ENCODE measurements at regions not wholly inside any gene's neighbourhood (a gene's known extent, or its start where the extent isn't known, plus 50 kb on each side); places are given as distances from the start of the nearest gene placed in this dataset.

DNA sequence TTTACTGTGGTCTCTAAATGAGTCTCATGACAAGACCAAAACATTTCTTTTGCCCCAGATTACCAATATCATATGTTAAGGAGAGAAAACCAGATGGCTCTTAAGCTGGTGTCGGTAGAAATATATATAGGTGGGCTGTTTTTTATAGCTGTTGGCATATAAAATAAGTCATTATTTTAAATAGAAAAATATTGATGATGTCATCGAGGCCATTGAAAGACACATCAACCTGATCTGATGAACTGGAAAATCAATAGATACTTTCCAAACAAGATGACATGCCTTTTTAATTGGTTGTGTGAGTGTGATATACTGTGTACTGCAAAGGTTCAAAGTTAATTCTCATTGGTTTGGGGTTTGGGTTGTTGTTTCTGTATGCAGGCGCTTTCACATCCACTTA, 617.3 kb downstream of the CCDC171 start:
- Mint-ChIP-seq H3K4me3 (no peak overlapping the region), H3K4me1 (ENCODE audit: low read depth) (no peaks in the 10 kb centered on the region), H3K36me3 (ENCODE audit: low read depth) (no peaks in the 10 kb centered on the region), H3K27me3 (ENCODE audit: low read depth) (no peaks in the 10 kb centered on the region), H3K27ac (no peak overlapping the region), H3K9me3 (peaks cover 3% of the 10 kb centered on the region)

DNA sequence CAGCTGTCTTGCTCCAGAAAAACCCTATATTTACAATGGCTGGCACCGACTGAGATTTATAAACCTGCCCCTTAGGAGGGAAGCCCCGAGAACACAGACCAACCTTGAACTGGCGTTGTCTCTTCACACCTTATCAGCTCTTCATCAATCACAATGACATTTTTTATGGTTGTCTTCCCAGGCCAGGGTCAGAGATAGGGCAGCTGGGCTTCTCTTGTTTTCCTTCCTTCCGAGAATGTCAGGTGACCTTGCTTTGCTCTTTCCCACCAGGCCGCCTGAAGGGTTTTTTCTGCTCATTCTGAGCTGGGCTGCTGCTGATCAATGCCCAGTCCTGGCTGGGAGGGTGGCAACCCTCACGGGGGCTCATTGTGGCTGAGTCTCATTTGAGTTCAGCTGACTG, 619.1 kb downstream of the CCDC171 start:
- no peak overlapping the region for H3K4me3 Mint-ChIP-seq
- no peaks in the 10 kb centered on the region for H3K9me3 Mint-ChIP-seq
- H3K4me1 Mint-ChIP-seq (ENCODE audit: low read depth): no peaks in the 10 kb centered on the region
- no peaks in the 10 kb centered on the region for H3K36me3 Mint-ChIP-seq (ENCODE audit: low read depth)
- H3K27ac Mint-ChIP-seq: no peak overlapping the region
- no peaks in the 10 kb centered on the region for H3K27me3 Mint-ChIP-seq (ENCODE audit: low read depth)

- no peaks in the 10 kb centered on the region for H3K4me1 Mint-ChIP-seq (ENCODE audit: low read depth)
- no peak overlapping the region for H3K4me3 Mint-ChIP-seq
- no peaks in the 10 kb centered on the region for H3K36me3 Mint-ChIP-seq (ENCODE audit: low read depth)
- H3K9me3 Mint-ChIP-seq: no peaks in the 10 kb centered on the region
- H3K27me3 Mint-ChIP-seq (ENCODE audit: low read depth): no peaks in the 10 kb centered on the region
- H3K27ac Mint-ChIP-seq: no peak overlapping the region
Observed at GRCh38 chr9:16172796-16173195, 620.0 kb downstream of the CCDC171 start.

GRCh38 chr9:16174915-16175314, 622.1 kb downstream of the CCDC171 start:
- Mint-ChIP-seq H3K27ac (no peak overlapping the region), H3K27me3 (ENCODE audit: low read depth) (no peaks in the 10 kb centered on the region), H3K9me3 (no peaks in the 10 kb centered on the region), H3K36me3 (ENCODE audit: low read depth) (no peaks in the 10 kb centered on the region), H3K4me1 (ENCODE audit: low read depth) (peaks cover 2% of the 10 kb centered on the region), H3K4me3 (no peak overlapping the region)

DNA sequence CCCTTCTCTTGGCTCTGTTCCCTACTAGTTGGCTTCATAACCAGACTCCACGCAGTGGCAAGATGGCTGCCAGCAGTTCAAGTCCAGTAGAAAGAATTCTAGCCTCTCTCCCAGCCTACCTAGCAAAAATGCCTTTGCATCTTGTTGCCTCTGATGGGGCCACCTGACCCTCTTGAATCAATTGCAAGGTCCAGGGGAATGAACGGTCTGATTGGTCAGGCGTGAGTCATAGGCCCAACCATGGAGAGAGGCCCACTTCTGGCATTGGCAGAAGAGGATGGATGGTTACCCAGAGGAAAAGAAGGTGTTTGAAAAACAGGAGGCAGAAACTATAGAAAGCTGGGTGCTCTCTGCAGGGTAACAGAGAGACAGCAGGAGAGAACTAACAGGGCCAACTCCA, 622.6 kb downstream of the CCDC171 start:
- no peaks in the 10 kb centered on the region for H3K9me3 Mint-ChIP-seq
- H3K4me1 Mint-ChIP-seq (ENCODE audit: low read depth): peaks cover 2% of the 10 kb centered on the region
- no peak overlapping the region for H3K4me3 Mint-ChIP-seq
- no peaks in the 10 kb centered on the region for H3K27me3 Mint-ChIP-seq (ENCODE audit: low read depth)
- no peaks in the 10 kb centered on the region for H3K36me3 Mint-ChIP-seq (ENCODE audit: low read depth)
- H3K27ac Mint-ChIP-seq: no peak overlapping the region

- H3K9me3 Mint-ChIP-seq: no peaks in the 10 kb centered on the region
- H3K4me1 Mint-ChIP-seq (ENCODE audit: low read depth): peaks cover 2% of the 10 kb centered on the region
- no peaks in the 10 kb centered on the region for H3K27me3 Mint-ChIP-seq (ENCODE audit: low read depth)
- no peak overlapping the region for H3K4me3 Mint-ChIP-seq
- no peaks in the 10 kb centered on the region for H3K36me3 Mint-ChIP-seq (ENCODE audit: low read depth)
- H3K27ac Mint-ChIP-seq: no peak overlapping the region
Observed at GRCh38 chr9:16178294-16178693, 625.5 kb downstream of the CCDC171 start.

- no peaks in the 10 kb centered on the region for H3K36me3 Mint-ChIP-seq (ENCODE audit: low read depth)
- H3K4me3 Mint-ChIP-seq: no peak overlapping the region
- peaks cover 2% of the 10 kb centered on the region for H3K4me1 Mint-ChIP-seq (ENCODE audit: low read depth)
- no peaks in the 10 kb centered on the region for H3K9me3 Mint-ChIP-seq
- no peaks in the 10 kb centered on the region for H3K27me3 Mint-ChIP-seq (ENCODE audit: low read depth)
- H3K27ac Mint-ChIP-seq: no peak overlapping the region
Observed at GRCh38 chr9:16179566-16179965, 626.7 kb downstream of the CCDC171 start.

DNA sequence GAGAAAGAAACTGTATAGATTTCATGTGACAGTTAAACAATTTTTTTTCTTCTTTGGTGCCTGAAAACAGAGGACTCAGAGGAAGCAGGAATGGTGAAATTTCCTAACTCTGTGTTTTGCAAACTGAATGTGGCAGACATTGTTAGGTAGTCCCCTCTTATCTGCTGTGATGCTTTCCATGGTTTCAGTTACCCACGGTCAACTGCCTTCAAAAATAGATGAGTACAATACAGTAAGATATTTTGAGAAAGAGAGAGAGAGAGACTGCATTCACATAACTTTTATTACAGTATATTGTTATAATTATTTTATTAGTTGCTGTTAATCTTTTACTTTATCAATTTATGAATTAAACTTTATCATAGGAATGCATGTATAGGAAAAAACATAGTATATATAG, 627.2 kb downstream of the CCDC171 start:
- H3K4me3 Mint-ChIP-seq: no peak overlapping the region

GRCh38 chr9:16180546-16180945, 627.7 kb downstream of the CCDC171 start:
- H3K4me1 Mint-ChIP-seq (ENCODE audit: low read depth): peaks cover 2% of the 10 kb centered on the region
- H3K36me3 Mint-ChIP-seq (ENCODE audit: low read depth): no peaks in the 10 kb centered on the region
- H3K27me3 Mint-ChIP-seq (ENCODE audit: low read depth): no peaks in the 10 kb centered on the region
- H3K27ac Mint-ChIP-seq: no peak overlapping the region
- no peaks in the 10 kb centered on the region for H3K9me3 Mint-ChIP-seq
- no peak overlapping the region for H3K4me3 Mint-ChIP-seq

More for the DNA sequence above, 627.2 kb downstream of the CCDC171 start:
- H3K27me3 Mint-ChIP-seq (ENCODE audit: low read depth): no peaks in the 10 kb centered on the region
- no peaks in the 10 kb centered on the region for H3K9me3 Mint-ChIP-seq
- no peaks in the 10 kb centered on the region for H3K36me3 Mint-ChIP-seq (ENCODE audit: low read depth)
- H3K4me1 Mint-ChIP-seq (ENCODE audit: low read depth): peaks cover 2% of the 10 kb centered on the region
- no peak overlapping the region for H3K27ac Mint-ChIP-seq

GRCh38 chr9:16181539-16181938, 628.7 kb downstream of the CCDC171 start:
- Mint-ChIP-seq H3K9me3 (no peaks in the 10 kb centered on the region), H3K4me1 (ENCODE audit: low read depth) (peaks cover 2% of the 10 kb centered on the region), H3K36me3 (ENCODE audit: low read depth) (no peaks in the 10 kb centered on the region), H3K4me3 (no peak overlapping the region), H3K27me3 (ENCODE audit: low read depth) (no peaks in the 10 kb centered on the region), H3K27ac (no peak overlapping the region)

DNA sequence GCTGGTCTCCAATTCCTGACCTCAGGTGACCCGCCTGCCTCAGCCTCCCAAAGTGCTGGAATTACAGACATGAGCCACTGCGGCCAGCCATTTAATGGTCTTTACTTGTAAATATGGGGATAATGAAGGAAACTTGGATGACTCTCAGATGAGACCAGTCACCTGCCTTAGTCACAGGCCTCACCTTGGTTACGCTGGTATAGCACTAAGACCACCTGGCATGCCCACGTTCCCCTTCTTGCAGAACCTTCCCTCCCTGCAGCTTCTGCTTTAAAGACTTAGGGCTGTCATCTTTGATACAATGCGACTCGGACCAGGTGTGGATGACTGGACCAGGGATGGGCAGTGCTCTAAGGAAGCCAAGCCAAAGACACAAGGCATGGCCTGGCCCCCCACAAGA, 629.9 kb downstream of the CCDC171 start:
- Mint-ChIP-seq H3K9me3 (no peaks in the 10 kb centered on the region), H3K4me1 (ENCODE audit: low read depth) (peaks cover 2% of the 10 kb centered on the region), H3K36me3 (ENCODE audit: low read depth) (no peaks in the 10 kb centered on the region), H3K4me3 (no peak overlapping the region), H3K27me3 (ENCODE audit: low read depth) (no peaks in the 10 kb centered on the region), H3K27ac (no peak overlapping the region)

DNA sequence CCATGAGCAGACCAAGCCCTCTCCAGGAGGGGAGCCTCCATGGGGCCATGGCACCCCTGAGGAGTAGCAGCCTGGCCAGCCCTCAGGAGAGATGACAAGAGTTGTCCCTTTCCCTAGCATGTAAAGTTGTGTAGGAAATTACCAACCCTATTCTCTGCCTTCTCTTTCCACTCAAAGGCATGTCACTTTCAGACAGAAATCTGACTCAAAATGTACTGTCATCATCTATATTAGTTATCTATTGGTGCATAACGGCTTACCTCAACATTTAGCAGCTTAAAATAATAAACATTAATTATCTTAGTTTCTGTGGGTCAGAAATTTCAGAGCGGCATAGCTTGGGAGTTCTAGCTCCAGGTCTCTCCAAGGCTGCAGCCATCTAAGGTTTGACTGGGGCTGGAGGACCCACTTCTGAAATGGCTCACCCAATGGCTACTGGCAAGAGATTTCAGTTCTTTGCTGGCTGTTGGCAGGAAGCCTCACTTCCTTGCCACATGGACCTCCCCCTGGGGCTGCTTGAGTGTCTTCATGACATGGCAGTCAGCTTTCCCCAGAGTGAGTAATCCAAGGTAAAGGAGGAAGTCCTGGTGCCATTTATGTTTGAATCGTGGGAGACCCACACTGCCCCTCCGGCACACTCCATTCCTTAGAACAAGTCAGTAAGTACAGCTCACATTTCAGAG, 632.3 kb downstream of the CCDC171 start:
- H3K36me3 Mint-ChIP-seq (ENCODE audit: low read depth): no peaks in the 10 kb centered on the region
- no peaks in the 10 kb centered on the region for H3K27me3 Mint-ChIP-seq (ENCODE audit: low read depth)
- peaks cover 3% of the 10 kb centered on the region for H3K9me3 Mint-ChIP-seq
- H3K27ac Mint-ChIP-seq: no peak overlapping the region
- no peaks in the 10 kb centered on the region for H3K4me1 Mint-ChIP-seq (ENCODE audit: low read depth)
- H3K4me3 Mint-ChIP-seq: no peak overlapping the region

DNA sequence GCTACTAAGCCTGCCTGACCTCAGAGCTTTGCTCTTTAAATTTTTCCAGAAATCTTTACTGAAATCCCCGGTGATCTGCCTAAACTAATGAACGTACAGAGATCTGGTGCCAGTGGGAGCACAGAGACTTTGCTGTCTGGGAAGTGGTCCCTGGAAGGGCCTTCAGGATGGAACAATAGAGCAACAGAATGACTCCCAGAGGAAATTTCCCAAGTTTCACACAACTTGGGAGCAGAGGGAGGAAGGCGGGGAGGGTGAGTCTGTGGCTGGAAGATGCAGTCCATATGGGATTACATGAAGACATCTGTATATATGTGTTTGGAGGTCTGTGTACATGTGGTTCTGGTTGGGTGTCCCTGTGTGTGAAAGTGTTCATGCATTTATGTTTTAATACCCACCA, 638.3 kb downstream of the CCDC171 start:
- no peaks in the 10 kb centered on the region for H3K36me3 Mint-ChIP-seq (ENCODE audit: low read depth)
- H3K9me3 Mint-ChIP-seq: peaks cover 3% of the 10 kb centered on the region
- H3K4me3 Mint-ChIP-seq: no peak overlapping the region
- H3K27ac Mint-ChIP-seq: no peak overlapping the region
- no peaks in the 10 kb centered on the region for H3K27me3 Mint-ChIP-seq (ENCODE audit: low read depth)
- no peaks in the 10 kb centered on the region for H3K4me1 Mint-ChIP-seq (ENCODE audit: low read depth)

GRCh38 chr9:16191691-16192402, 639.0 kb downstream of the CCDC171 start:
- Mint-ChIP-seq H3K27ac (no peak overlapping the region), H3K27me3 (ENCODE audit: low read depth) (no peaks in the 10 kb centered on the region), H3K36me3 (ENCODE audit: low read depth) (no peaks in the 10 kb centered on the region), H3K9me3 (peaks cover 3% of the 10 kb centered on the region), H3K4me3 (no peak overlapping the region), H3K4me1 (ENCODE audit: low read depth) (no peaks in the 10 kb centered on the region)

- Mint-ChIP-seq H3K9me3 (peaks cover 3% of the 10 kb centered on the region), H3K36me3 (ENCODE audit: low read depth) (no peaks in the 10 kb centered on the region), H3K4me1 (ENCODE audit: low read depth) (no peaks in the 10 kb centered on the region), H3K27me3 (ENCODE audit: low read depth) (no peaks in the 10 kb centered on the region), H3K27ac (no peak overlapping the region), H3K4me3 (no peak overlapping the region)
Observed at GRCh38 chr9:16192403-16193017, 639.7 kb downstream of the CCDC171 start.

All from T-helper 1 cell treated with Interleukin-12 subunit alpha and Interleukin-12 subunit beta and Interleukin-4 antibody, amounts not matched to agents 30 μg/mL and 1 μg/mL, for 36 hours (primary cell).